T-helper 2 cell (primary cell): ENCODE measurements at regions not wholly inside any gene's neighbourhood (a gene's known extent, or its start where the extent isn't known, plus 50 kb on each side); places are given as distances from the start of the nearest gene placed in this dataset.
"Not testable (repeated sequence)": the region's sequence is repeated elsewhere in the genome, so short reads cannot be mapped to it uniquely, and the experiment has no call there.

Experiments used
- DNase-seq, 5 experiments: peaks; one replicate each; pipeline versions ENCODE4 v3.0.0 to v3.0.0-alpha.2; 2012 to 2022

DNA sequence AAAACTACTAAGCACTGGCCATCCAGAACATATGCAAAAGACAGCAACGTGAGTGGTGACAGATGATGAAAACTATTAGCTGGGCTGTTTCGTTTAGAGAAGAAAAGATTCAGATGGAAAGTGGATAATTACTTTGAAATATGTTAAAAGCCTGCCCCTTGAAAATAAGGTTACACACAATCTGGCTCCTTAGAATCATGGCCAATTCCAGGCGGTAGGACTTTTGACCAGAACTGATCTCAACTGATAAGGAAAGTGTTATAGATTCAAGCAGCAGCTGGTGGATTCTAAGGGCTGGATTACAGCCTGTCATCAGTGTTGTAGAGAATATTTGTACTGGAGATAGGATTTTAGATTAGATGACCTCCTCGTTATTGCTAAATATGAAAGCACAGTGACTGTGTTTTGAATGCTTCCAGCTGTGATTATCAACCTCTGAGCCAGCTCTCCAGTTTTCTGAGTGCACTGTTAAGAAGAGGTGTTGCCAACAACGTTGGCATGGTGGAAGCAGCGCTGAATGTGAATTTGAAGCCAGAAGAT is 75.1 kb downstream of the KBTBD2 start:
- DNase-seq, result not testable (repeated sequence)

DNA sequence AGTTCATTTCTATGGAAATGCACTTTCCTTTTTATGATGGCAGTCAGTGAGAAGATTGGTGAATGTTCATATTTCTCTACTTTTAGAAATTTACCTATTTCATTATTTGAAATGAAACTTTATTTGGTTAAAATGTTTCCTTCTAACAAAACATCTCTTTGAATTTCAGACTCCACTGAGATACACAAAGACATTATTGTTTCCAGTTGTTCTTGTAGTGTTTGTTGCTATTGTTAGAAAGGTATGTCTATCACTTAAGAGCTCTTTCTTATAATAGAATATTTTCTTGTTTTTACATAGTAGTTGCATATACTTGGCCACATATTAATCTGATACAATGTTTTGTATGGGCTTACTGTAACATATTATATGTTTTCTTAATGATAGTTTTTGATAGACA is 76.8 kb downstream of the KBTBD2 start:
- not testable (repeated sequence) for DNase-seq

DNA sequence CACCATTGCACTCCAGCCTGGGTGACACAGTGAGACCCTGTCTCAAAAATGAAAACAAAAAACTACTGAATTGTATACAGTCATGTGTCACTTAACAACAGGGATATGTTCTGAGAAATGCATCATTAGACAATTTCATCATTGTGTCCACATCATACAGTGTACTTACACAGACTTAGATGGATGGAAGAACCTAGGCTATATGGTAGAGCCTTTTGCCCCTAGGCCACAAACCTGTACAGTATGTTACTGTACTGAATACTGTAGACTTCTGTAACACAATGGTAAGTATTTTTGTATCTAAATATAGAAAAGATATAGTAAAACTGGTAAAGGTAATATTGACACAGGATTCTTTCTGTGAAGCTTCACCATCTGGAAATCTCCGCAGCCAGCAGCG is 81.7 kb downstream of the KBTBD2 start:
- no peak for DNase-seq

DNA sequence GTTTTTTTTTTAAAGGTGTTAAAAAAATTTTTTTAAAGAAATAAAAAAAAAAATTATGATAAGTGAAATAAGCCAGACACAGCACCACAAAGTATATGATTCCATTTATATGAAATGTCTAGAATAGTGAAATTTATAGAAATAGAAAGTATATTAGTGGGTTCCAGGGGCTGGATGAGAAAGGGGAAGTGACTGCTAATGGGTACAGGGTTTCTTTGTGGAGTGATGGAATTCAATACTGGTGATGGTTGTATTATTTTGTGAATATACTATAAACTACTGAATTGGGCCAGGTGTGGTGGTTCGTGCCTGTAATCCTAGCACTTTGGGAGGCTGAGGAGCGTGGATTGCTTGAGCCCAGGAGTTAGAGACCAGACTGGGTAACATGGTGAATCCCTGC is 82.2 kb downstream of the KBTBD2 start:
- no peak for DNase-seq

DNA sequence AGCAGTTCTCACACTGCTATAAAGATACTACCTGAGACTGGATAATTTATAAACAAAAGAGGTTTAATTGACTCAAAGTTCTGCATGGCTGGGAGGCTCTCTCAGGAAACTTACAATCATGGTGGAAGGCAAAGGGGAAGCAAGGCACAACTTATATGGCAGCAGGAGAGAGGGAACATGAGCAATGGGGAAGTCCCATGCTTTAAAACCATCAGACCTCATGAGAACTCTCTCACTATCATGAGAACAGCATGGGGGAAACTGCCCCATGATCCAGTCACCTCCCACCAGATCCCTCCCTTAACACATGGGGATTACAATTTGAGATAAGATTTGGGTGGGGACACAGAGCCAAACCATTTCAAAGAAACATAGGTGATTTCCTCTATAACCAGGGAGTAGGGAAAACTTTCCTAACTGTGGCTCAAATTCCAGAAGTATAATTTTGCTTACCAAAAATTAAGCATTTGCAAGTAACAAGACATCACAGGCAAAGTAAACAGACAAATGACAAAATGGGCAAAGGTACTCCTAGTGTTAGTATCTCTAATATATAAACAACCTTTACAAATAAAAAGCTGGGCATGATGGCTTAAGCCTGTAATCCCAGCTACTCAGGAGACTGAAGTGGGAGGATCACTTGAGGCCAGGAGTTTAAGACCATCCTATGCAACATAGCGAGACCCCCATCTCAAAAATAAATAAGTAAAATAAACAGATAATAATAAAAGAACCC is 88.0 kb downstream of the KBTBD2 start:
- no peak for DNase-seq

DNA sequence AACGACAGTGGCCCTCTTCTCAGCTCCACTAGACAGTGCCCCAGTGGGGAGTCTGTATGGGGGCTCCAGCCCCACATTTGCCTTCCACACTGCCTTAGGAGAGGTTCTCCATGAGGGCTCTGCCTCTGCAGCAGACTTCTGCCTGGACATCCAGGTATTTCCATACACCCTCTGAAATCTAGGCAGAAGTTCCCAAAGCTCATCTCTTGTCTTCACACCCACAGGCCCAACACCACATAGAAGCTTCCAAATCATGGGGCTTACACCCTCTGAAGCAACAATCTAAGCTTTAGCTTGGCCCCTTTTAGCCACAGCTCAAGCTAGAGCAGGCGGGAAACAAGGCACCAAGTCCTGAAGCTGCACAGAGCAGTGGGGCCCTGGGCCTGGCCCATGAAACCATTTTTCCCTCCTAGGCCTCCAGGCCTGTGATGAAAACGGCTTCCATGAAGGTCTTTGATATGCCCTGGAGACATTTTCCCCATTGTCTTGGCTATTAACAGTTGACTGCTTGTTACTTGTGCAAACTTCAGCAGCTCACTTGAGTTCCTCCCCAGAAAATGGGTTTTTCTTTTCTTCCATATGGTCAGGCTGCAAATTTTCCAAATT is 89.2 kb downstream of the KBTBD2 start:
- no peak for DNase-seq

DNA sequence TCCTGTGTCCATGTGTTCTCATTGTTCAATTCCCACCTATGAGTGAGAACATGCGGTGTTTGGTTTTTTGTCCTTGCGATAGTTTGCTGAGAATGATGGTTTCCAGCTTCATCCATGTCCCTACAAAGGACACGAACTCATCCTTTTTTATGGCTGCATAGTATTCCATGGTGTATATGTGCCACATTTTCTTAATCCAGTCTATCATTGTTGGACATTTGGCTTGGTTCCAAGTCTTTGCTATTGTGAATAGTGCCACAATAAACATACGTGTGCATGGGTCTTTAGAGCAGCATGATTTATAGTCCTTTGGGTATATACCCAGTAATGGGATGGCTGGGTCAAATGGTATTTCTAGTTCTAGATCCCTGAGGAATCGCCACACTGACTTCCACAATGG is 98.5 kb downstream of the KBTBD2 start:
- DNase-seq, result not testable (repeated sequence)

DNA sequence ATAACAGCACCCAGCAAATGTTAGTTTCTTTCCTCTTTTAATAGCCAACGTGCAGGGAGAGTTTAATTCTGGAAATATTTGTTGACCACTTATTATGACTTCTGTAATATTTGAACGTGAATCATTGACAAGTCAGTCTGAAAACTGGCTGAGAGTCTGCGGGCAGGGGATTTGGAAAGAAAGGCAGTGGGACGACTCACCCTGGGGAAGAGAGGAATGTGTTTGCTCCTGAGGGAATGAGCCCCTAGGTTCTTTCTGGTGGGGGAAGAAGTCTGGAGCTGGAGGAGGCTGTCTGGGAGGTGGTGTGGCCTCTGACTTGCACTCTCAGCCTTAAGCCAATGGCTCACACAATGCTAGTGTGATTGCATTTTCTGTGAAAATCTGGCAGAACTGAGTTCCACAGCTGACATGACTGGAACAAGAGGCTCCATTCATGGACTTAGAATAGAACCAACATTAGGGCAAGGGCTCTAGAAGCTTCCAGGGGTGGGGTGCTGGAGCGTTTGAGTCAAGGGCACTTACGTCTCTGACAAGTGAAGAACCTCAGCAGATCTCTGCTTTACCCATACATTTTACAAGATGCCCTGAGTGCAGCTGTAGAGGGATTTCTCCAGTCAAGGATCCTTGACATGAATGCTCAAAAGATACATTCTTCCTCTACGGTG is 100.7 kb downstream of the KBTBD2 start:
- not testable (repeated sequence) for DNase-seq

DNA sequence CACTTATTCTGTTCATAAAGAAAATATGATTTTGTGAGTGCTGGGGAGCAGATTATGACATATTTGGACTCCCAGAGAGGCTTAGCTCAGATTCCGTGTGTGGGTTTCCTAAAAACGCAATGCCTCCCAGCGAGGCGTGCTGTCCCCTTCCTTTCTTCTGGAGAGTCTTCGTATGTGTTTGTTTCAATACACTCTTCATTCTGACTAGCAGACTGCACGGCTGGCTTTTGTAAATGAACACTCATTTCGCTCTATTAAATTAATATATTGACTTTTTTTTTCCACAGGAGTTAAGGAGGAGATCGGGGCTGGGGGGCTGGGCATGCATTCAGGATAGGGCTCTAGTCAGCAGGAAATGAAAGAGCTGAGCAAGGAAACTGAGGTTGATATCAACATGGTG is 102.3 kb downstream of the KBTBD2 start:
- DNase-seq, result not testable (repeated sequence)

DNA sequence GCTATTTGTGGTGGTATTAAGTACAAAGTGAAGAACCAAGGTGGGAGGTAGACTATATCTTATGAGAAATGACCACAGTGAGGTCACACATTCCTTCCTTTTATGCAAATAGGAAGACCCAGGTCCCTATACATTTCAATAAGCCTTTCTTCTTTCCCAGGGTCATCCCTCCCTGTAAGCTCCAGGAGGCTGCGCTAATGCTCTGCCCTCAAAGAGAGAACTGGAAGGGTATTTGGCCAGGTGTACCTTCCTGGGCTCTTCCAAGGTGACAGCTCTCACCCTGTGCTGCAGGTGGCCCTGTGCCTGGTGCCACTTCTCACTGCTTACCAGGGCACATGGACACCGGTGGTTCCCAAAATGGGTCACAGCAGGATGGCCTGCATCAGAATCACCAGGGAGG is 103.4 kb downstream of the KBTBD2 start:
- DNase-seq, result not testable (repeated sequence)

DNA sequence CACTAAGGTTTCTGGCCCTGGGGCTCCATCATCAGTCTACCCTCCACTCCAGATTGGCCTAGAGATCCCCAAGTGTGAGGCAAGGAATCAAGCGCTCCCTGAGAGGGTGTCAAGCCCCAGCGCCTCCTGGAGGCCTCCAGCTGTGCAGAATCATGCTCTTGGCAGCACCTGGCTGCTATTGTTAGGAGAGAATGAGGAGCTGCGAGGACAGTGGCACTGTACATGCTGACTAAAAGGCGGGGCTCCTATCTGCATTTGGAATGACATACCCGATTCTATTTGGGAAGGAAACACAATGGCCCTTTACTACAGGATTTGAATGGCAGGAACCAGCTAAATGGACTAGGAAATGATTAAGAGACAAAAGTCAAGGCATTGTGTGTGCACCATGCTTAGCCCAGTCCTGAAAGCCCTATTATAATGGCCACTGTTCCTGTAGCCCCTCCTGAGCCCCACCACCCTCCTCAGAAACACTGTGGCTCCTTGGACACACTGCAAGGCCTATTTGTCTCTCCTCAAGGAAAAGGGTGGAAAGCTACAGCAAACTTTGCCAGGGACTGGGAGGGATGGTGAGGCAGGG is 106.1 kb downstream of the KBTBD2 start:
- not testable (repeated sequence) for DNase-seq

DNA sequence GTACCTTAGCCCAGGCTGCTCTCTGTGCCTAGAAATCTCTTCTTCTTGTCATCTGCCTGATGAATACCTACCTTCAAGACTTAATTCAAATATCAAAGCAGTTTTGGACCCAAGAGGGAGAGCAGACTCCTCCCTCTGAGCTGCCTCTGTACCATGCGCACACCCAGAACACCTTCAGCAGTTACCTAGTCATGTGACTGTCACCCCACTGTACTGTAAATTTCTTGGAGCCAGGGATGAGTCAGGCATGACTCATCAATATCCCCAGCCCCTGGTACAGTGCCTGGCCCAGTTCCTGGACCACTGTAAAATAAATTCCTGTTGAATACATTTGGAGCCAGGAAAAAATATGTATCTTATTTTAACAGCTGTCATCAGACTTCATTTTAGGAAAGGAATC is 111.7 kb downstream of the KBTBD2 start:
- DNase-seq, result not testable (repeated sequence)

DNA sequence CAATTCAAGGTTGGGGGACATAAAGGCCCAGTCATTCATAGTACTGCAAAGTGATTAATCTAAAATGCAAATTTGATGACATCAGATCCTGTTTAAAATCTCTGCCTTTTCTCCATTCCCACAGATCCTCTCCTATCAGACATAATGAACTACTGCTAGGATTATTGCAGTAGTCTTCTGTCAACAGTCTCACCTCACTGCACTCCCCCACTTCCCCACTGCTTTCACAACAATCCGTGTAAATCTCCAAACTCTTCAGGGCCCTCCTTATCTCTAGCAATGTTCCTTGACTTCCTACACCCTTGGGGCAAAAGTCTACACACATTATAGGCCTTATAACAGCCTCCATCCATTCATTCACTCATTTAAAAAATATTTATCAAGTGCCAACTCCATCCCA is 112.4 kb downstream of the KBTBD2 start:
- DNase-seq, result no peak

DNA sequence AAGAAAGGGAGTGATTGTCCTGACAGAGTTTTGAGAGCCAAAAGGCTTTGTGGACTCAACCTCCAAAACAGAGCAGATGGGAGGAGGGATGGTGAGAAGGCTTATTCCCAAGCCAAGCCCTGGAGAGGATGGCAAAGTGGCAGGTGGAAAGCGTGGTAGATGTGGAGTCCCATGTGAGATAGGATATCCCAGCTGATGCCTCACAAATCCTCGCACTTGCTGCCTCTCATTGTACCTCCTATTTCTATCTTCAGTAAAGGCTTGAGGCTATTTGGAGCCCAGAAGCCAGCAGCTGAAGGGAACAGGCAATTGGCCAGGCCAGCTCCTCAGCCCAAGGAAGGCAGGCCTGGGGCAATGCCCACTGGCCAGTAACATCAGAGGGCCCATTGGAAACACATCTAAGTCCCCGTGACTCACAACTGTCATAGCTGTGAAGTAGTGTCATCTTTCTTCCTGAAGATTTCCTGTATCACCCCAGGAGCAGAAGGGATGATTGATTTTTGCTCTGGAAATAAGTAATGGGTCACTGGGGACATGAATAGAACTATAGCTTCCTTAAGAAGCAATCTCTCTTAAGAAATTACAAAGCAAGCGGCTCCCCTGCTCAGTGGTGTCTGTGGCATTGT is 114.4 kb downstream of the KBTBD2 start:
- not testable (repeated sequence) for DNase-seq

DNA sequence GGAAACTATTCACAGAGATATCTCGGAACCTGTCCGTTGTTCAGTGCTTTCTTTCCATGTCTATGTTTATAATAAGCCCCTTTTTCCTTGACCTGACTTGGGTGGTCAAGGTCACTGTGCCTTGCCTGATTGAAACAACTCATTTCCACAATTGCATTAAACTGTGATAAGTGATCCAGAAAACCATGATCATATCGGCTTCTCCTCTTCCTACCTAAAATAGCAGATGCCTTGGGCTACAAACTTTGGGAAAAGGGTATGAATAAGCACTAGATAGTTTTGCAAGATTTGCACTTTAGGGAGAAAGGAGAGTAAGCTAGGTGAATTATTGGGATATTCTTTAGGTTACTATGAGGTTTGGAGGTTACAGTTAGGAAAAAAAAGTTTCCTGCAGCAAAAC is 115.2 kb downstream of the KBTBD2 start:
- not testable (repeated sequence) for DNase-seq

DNA sequence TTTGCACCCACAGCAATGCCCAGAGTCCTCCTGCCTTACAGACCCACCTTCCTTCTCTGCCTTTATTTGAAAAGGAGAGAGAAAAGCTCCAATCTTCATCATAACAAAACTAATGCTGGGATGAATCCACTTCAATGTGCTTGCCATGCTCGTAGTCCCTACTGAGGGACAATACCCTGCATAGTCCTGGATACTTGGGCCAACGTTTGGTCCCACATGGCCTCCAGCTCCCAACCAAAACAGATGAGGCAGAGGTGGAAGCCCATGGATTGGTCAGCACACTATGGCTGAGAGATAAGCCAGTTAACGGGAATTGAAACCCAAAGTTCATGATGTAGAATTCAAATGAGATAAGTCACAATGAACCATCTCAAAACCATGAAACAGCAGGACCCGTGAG is 115.8 kb downstream of the KBTBD2 start:
- DNase-seq, result not testable (repeated sequence)

DNA sequence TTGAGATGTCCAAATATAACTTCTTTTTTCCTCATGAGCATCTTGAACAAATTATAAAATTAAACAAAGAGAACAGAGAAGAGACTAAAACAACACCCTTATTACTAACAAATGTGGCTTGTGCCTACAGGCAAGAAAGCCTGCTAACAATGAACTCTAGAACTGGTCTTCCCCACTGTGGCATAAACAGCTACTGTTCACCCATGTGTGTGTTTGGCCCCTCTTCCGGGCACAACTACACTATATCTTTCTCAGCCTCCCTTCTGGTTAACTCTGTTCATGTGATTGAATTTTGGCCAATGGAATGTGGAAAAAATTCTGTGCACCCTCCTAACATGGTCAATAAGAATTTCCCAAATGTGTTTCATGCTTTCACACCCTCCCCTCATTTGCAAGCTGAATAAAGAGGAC is 117.0 kb downstream of the KBTBD2 start:
- DNase-seq, result no peak

DNA sequence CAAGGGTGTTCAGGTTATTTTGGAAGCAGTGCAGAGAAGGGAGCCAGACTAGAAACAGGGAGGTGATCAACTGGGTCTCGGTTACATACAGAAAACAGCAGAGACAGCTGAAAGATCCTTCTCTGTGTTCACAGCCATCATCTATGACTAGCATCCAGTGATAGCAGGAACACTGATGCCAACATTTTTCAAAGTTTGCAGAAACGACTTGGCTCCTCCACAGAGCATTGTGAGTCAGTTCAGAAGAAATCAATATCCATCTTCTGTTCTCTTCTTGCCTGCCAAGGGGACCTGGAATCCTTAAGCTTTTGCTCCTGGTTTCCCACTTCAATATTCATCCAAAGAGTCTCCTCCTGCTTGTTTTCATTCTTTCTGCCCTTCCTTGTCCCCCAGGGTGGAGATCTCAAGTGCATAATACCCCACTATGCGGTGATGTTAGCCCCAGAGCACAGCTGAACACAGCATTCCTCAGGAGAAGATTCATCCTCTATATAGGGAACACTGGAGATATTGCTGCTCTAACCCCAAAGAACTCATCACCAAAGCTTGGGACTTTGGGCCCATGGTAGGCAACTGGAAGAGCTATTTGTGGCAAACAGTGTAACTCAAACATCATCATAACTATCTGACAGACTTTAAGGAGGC is 122.6 kb downstream of the KBTBD2 start:
- DNase-seq, result not testable (repeated sequence)

DNA sequence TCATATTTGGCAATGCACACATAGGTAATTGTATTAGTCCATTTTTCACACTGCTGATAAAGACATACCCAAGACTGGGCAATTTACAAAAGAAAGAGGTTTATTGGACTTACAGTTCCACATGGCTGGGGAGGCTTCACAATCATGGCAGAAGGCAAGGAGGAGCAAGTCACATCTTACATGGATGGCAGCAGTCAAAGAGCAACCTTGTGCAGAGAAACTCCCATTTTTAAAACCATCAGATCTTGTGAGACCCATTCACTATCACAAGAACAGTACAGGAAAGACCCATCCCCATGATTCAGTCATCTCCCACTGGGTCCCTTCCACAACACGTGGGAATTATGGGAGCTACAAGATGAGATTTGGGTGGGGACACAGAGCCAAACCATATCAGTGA is 123.2 kb downstream of the KBTBD2 start:
- DNase-seq, result not testable (repeated sequence)

DNA sequence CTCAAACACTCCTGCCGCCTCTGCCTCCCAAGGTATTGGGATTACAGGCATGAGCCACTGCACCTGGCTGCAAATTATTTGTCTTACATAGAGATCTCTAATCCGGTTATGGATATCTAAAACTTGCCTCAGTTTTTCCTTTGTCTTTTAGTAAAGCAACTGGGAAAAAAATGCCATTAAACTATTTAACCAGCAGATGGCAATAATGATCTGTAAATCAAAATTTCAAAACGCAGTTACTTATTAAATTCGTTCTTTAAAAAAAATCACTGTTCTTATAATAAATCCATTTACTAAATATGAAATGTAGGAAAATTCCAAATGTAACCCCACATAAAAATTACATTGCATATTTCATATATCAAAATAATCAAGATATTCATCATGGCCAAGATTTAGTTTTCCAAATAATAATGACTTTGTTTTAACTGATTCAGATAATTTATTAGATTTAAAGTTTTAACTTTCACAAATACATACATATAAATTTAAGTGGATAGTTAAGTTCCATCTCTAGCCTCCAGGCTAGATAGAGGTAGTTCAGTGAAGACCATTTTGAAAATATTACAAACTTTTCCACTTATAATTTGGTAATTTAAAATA is 125.8 kb downstream of the KBTBD2 start:
- not testable (repeated sequence) for DNase-seq

DNA sequence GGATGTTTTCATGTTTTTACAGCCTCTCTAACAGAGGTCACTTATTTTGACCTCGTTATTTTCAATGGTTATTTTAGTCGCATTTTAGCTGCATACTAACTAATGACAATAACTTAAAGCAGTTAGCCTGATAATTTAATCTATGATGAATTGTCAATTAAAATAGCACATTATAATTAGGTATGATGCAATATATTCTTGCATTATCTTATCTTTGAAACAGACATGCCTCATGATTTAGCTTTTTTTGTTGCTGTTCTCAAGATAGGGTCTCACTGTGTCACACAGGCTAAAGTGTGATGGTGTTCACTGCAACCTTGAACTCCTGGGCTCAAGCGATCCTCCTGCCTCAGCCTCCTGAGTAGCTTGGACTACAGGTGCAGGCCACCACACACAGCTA is 126.4 kb downstream of the KBTBD2 start:
- DNase-seq, result no peak

DNA sequence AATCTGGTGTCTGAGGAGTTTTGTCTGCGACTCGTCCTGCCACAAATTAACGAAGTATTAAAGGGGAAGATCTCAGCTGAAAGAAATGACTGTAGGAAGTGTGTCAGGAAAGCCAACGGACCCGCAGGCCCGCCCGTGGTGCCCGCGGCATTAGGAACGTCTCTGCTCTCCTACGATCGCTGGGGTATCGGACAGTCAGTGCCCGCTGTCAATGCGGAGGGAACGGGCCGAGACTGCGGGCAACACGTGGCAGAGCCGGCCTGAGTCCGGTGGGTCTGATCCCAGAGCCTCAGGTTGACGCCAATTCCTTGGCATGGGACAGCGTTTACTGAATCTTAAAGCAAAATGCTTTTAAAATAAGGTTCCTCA is 128.7 kb downstream of the KBTBD2 start:
- DNase-seq, result no peak
